Osteoblast (primary cell): ENCODE measurements at regions not wholly inside any gene's neighbourhood (a gene's known extent, or its start where the extent isn't known, plus 50 kb on each side); places are given as distances from the start of the nearest gene placed in this dataset.

Experiments
- DNase-seq: peaks from one replicate; pipeline ENCODE4 v3.0.0; 2011; ENCODE audit warnings: low spot score, mixed read lengths; ENCODE audit not compliant: insufficient read length; ENCODE audit errors: missing footprints
- H2AFZ ChIP-seq: 2 replicates; pipeline ENCODE4 v1.6.0; 2011; ENCODE audit warnings: mild to moderate bottlenecking, low read length
- H3K27ac ChIP-seq: 2 replicates; pipeline ENCODE4 v1.5.1; 2011; ENCODE audit warnings: mild to moderate bottlenecking, low read depth, low read length, moderate library complexity
- H3K27me3 ChIP-seq: 2 replicates; pipeline ENCODE4 v1.6.0; 2012; ENCODE audit warnings: mild to moderate bottlenecking, control low read depth, inconsistent platforms, low read length, moderate library complexity; ENCODE audit not compliant: insufficient read depth
- H3K36me3 ChIP-seq: 2 replicates; pipeline ENCODE4 v1.5.1; 2011; ENCODE audit warnings: mild to moderate bottlenecking, low read length, control low read depth, moderate library complexity; ENCODE audit not compliant: insufficient read depth
- H3K4me1 ChIP-seq: 2 replicates; pipeline ENCODE4 v1.5.1; 2011; ENCODE audit warnings: mild to moderate bottlenecking, low read length, control low read depth, moderate library complexity; ENCODE audit not compliant: insufficient read depth
- H3K4me2 ChIP-seq: 2 replicates; pipeline ENCODE4 v1.6.0; 2011; ENCODE audit warnings: mild to moderate bottlenecking, low read length; ENCODE audit not compliant: insufficient read depth
- H3K4me3 ChIP-seq: fragments of 200-600 bp; sonication (generic); 3 replicates; pipeline ENCODE4 v1.5.1; 2012; ENCODE audit warnings: mild to moderate bottlenecking, low read length, inconsistent platforms; ENCODE audit not compliant: insufficient read depth
- H3K79me2 ChIP-seq: 2 replicates; pipeline ENCODE4 v1.6.0; 2012; ENCODE audit warnings: mild to moderate bottlenecking, low read length, control low read depth, inconsistent platforms; ENCODE audit not compliant: insufficient read depth
- H3K9me3 ChIP-seq: 2 replicates; pipeline ENCODE4 v1.5.1; 2011; ENCODE audit warnings: low read depth, low read length, control low read depth
- H4K20me1 ChIP-seq: 2 replicates; pipeline ENCODE4 v1.6.0; 2012; ENCODE audit warnings: mild to moderate bottlenecking, low read length, control low read depth; ENCODE audit not compliant: insufficient read depth
- CTCF ChIP-seq: IDR thresholded peaks from 2 replicates; pipeline ENCODE4 v1.5.1; 2011; ENCODE audit warnings: mild to moderate bottlenecking, low read depth, low read length, moderate library complexity; ENCODE audit errors: extremely low read depth

- no peak for TF ChIP-seq CTCF
- Histone ChIP-seq H3K36me3 (no peaks in the 10 kb centered on the region), H3K9me3 (no peaks in the 10 kb centered on the region), H2AFZ (no peak overlapping the region), H3K4me1 (no peaks in the 10 kb centered on the region), H3K4me2 (no peak overlapping the region), H3K27ac (no peak overlapping the region), H3K27me3 (no peaks in the 10 kb centered on the region), H3K79me2 (no peaks in the 10 kb centered on the region), H3K4me3 (no peak overlapping the region), H4K20me1 (no peaks in the 10 kb centered on the region)
- no peak for DNase-seq
Observed at GRCh38 chr17:22300177-22300576, 607.9 kb downstream of the KCNJ18 start.

- Histone ChIP-seq H3K36me3 (no peaks in the 10 kb centered on the region), H4K20me1 (no peaks in the 10 kb centered on the region), H3K4me1 (no peaks in the 10 kb centered on the region), H3K4me2 (no peak overlapping the region), H2AFZ (no peak overlapping the region), H3K79me2 (no peaks in the 10 kb centered on the region), H3K27ac (no peak overlapping the region), H3K27me3 (no peaks in the 10 kb centered on the region), H3K9me3 (no peaks in the 10 kb centered on the region), H3K4me3 (no peak overlapping the region)
- TF ChIP-seq CTCF: no peak
- no peak for DNase-seq
Observed at GRCh38 chr17:22300731-22301352, 608.5 kb downstream of the KCNJ18 start.

- H3K27ac ChIP-seq: no peak overlapping the region
- no peak overlapping the region for H2AFZ ChIP-seq
- H3K27me3 ChIP-seq: no peaks in the 10 kb centered on the region
- no peak for DNase-seq
- H3K4me2 ChIP-seq: no peak overlapping the region
- H3K79me2 ChIP-seq: no peaks in the 10 kb centered on the region
- H3K9me3 ChIP-seq: no peaks in the 10 kb centered on the region
- H4K20me1 ChIP-seq: no peaks in the 10 kb centered on the region
- TF ChIP-seq CTCF: no peak
- no peak overlapping the region for H3K4me3 ChIP-seq
- H3K36me3 ChIP-seq: no peaks in the 10 kb centered on the region
- no peaks in the 10 kb centered on the region for H3K4me1 ChIP-seq
Observed at GRCh38 chr17:22301353-22301745, 609.0 kb downstream of the KCNJ18 start.

GRCh38 chr17:22303096-22303495 is 610.8 kb downstream of the KCNJ18 start:
- no peak overlapping the region for H3K27ac ChIP-seq

More at GRCh38 chr17:22303096-22303495, 610.8 kb downstream of the KCNJ18 start:
- no peak overlapping the region for H2AFZ ChIP-seq
- no peaks in the 10 kb centered on the region for H3K4me1 ChIP-seq
- no peaks in the 10 kb centered on the region for H3K79me2 ChIP-seq
- DNase-seq: no peak
- TF ChIP-seq CTCF: no peak
- no peaks in the 10 kb centered on the region for H3K9me3 ChIP-seq
- H3K4me3 ChIP-seq: no peak overlapping the region
- no peak overlapping the region for H3K4me2 ChIP-seq
- H3K36me3 ChIP-seq: no peaks in the 10 kb centered on the region
- no peaks in the 10 kb centered on the region for H4K20me1 ChIP-seq
- H3K27me3 ChIP-seq: no peaks in the 10 kb centered on the region
